ENCODE measurements at regions not wholly inside any gene's neighbourhood (a gene's known extent, or its start where the extent isn't known, plus 50 kb on each side); places are given as distances from the start of the nearest gene placed in this dataset.

GRCh38 chr18:34501553-34501952 is 208.5 kb upstream of the DTNA start:
- H3K27me3 ChIP-seq (ENCODE audit: control insufficient read depth, insufficient read depth, low read length): no peaks in the 10 kb centered on the region
- H3K27ac ChIP-seq: no peak overlapping the region
- H3K9me3 ChIP-seq (ENCODE audit: control insufficient read depth, low read length): no peaks in the 10 kb centered on the region
- H3K4me3 ChIP-seq (ENCODE audit: low read depth, low read length): no peak overlapping the region
- H3K9ac ChIP-seq: no peak overlapping the region
- H2AFZ ChIP-seq: no peak overlapping the region
- H3K4me2 ChIP-seq (ENCODE audit: low read length): no peak overlapping the region
- no peaks in the 10 kb centered on the region for H3K79me2 ChIP-seq
- H3K4me1 ChIP-seq: no peaks in the 10 kb centered on the region
- H3K36me3 ChIP-seq (ENCODE audit: control insufficient read depth, insufficient read depth, low read length): no peaks in the 10 kb centered on the region
- TF ChIP-seq, protein P1, sequence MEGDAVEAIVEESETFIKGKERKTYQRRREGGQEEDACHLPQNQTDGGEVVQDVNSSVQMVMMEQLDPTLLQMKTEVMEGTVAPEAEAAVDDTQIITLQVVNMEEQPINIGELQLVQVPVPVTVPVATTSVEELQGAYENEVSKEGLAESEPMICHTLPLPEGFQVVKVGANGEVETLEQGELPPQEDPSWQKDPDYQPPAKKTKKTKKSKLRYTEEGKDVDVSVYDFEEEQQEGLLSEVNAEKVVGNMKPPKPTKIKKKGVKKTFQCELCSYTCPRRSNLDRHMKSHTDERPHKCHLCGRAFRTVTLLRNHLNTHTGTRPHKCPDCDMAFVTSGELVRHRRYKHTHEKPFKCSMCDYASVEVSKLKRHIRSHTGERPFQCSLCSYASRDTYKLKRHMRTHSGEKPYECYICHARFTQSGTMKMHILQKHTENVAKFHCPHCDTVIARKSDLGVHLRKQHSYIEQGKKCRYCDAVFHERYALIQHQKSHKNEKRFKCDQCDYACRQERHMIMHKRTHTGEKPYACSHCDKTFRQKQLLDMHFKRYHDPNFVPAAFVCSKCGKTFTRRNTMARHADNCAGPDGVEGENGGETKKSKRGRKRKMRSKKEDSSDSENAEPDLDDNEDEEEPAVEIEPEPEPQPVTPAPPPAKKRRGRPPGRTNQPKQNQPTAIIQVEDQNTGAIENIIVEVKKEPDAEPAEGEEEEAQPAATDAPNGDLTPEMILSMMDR (IDR thresholded peaks at IDR 0.05): no peak

GRCh38 chr18:34506198-34506597 is 203.9 kb upstream of the DTNA start:
- Histone ChIP-seq H3K27me3 (ENCODE audit: control insufficient read depth, insufficient read depth, low read length) (no peaks in the 10 kb centered on the region), H3K4me1 (no peaks in the 10 kb centered on the region), H3K27ac (no peak overlapping the region), H3K36me3 (ENCODE audit: control insufficient read depth, insufficient read depth, low read length) (no peaks in the 10 kb centered on the region), H3K9ac (no peak overlapping the region), H3K9me3 (ENCODE audit: control insufficient read depth, low read length) (no peaks in the 10 kb centered on the region), H2AFZ (no peak overlapping the region), H3K79me2 (no peaks in the 10 kb centered on the region), H3K4me3 (ENCODE audit: low read depth, low read length) (no peak overlapping the region), H3K4me2 (ENCODE audit: low read length) (no peak overlapping the region)
- TF ChIP-seq, protein P1 (IDR thresholded peaks at IDR 0.05): no peak

- H3K27me3 ChIP-seq (ENCODE audit: control insufficient read depth, insufficient read depth, low read length): no peaks in the 10 kb centered on the region
- no peaks in the 10 kb centered on the region for H3K9me3 ChIP-seq (ENCODE audit: control insufficient read depth, low read length)
- no peaks in the 10 kb centered on the region for H3K79me2 ChIP-seq
- no peak overlapping the region for H3K4me2 ChIP-seq (ENCODE audit: low read length)
- H3K36me3 ChIP-seq (ENCODE audit: control insufficient read depth, insufficient read depth, low read length): no peaks in the 10 kb centered on the region
- no peak overlapping the region for H3K4me3 ChIP-seq (ENCODE audit: low read depth, low read length)
- no peaks in the 10 kb centered on the region for H3K4me1 ChIP-seq
- no peak overlapping the region for H2AFZ ChIP-seq
- TF ChIP-seq, protein P1 (IDR thresholded peaks at IDR 0.05): no peak
- H3K27ac ChIP-seq: no peak overlapping the region
- H3K9ac ChIP-seq: no peak overlapping the region
These were observed 200.9 kb upstream of the DTNA start for GRCh38 chr18:34509163-34509562.

GRCh38 chr18:34509879-34510586 is 200.1 kb upstream of the DTNA start:
- Histone ChIP-seq H3K27me3 (ENCODE audit: control insufficient read depth, insufficient read depth, low read length) (no peaks in the 10 kb centered on the region), H3K4me3 (ENCODE audit: low read depth, low read length) (no peak overlapping the region), H3K4me2 (ENCODE audit: low read length) (no peak overlapping the region), H2AFZ (no peak overlapping the region), H3K27ac (no peak overlapping the region), H3K9ac (no peak overlapping the region), H3K4me1 (no peaks in the 10 kb centered on the region), H3K9me3 (ENCODE audit: control insufficient read depth, low read length) (no peaks in the 10 kb centered on the region), H3K79me2 (no peaks in the 10 kb centered on the region), H3K36me3 (ENCODE audit: control insufficient read depth, insufficient read depth, low read length) (no peaks in the 10 kb centered on the region)
- TF ChIP-seq, protein P1 (IDR thresholded peaks at IDR 0.05): no peak

DNA sequence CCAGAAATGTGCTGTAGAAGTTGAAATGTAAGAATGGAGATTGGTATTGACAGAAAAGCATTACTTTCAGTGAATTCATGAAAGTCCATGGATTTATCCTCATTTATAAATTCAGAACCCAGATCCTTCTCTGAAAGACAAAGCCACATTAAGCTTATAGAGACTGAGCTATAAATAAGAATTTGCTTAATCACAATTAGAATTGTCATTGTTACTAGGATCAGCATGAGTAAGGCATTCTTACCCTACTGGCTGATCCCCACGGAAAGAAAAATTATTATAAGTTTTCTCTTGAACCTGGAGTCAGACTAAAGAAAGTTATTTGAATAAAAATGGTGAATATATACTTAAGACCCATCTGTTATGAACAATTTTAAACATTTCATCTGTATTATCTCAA is 199.2 kb upstream of the DTNA start:
- H3K79me2 ChIP-seq: no peaks in the 10 kb centered on the region
- H3K27ac ChIP-seq: no peak overlapping the region
- no peaks in the 10 kb centered on the region for H3K9me3 ChIP-seq (ENCODE audit: control insufficient read depth, low read length)
- TF ChIP-seq, protein P1 (IDR thresholded peaks at IDR 0.05): no peak
- H3K4me1 ChIP-seq: no peaks in the 10 kb centered on the region
- no peak overlapping the region for H3K9ac ChIP-seq
- no peaks in the 10 kb centered on the region for H3K36me3 ChIP-seq (ENCODE audit: control insufficient read depth, insufficient read depth, low read length)
- H3K27me3 ChIP-seq (ENCODE audit: control insufficient read depth, insufficient read depth, low read length): no peaks in the 10 kb centered on the region
- H3K4me3 ChIP-seq (ENCODE audit: low read depth, low read length): no peak overlapping the region
- H2AFZ ChIP-seq: no peak overlapping the region
- no peak overlapping the region for H3K4me2 ChIP-seq (ENCODE audit: low read length)

All from parathyroid adenoma (tissue), 2 donors.